ENCODE measurements at regions not wholly inside any gene's neighbourhood (a gene's known extent, or its start where the extent isn't known, plus 50 kb on each side); places are given as distances from the start of the nearest gene placed in this dataset.

GRCh38 chr2:223414646-223415045 is 187.5 kb downstream of the SCG2 start:
- TF ChIP-seq HDGF (IDR thresholded peaks at IDR 0.05; ENCODE audit: borderline replicate concordance) (no peak), FOXK2 (IDR thresholded peaks at IDR 0.05) (no peak), NFRKB (IDR thresholded peaks at IDR 0.05) (no peak), L3MBTL2 (conservative IDR thresholded peaks at IDR 0.05) (no peak), ELF4 (IDR thresholded peaks at IDR 0.05) (no peak), BHLHE40 (IDR thresholded peaks at IDR 0.05; ENCODE audit: borderline replicate concordance) (no peak), FOXA1 (IDR thresholded peaks at IDR 0.05) (no peak), TARDBP (IDR thresholded peaks at IDR 0.05) (no peak)

All from HEK293T (cell line).